ENCODE measurements at regions not wholly inside any gene's neighbourhood (a gene's known extent, or its start where the extent isn't known, plus 50 kb on each side); places are given as distances from the start of the nearest gene placed in this dataset.

- Histone ChIP-seq H3K4me2 (ENCODE audit: low read depth, low read length, poor library complexity, severe bottlenecking) (no peak overlapping the region), H3K9me3 (ENCODE audit: insufficient read depth, low read length) (no peaks in the 10 kb centered on the region), H3K36me3 (ENCODE audit: low read length) (no peaks in the 10 kb centered on the region), H2AFZ (ENCODE audit: low read depth, low read length, severe bottlenecking) (no peak overlapping the region), H3K9me2 (replicated peaks; ENCODE audit: insufficient read depth, low read length) (no peaks in the 10 kb centered on the region), H3K4me3 (ENCODE audit: insufficient read depth, low read length, poor library complexity, severe bottlenecking) (no peak overlapping the region), H3K27ac (ENCODE audit: low read depth, low read length) (no peak overlapping the region), H3K79me2 (ENCODE audit: insufficient read depth, low read length) (no peaks in the 10 kb centered on the region), H3K9ac (ENCODE audit: low read length) (no peak overlapping the region), H3F3A (ENCODE audit: insufficient read depth) (no peaks in the 10 kb centered on the region), H3K27me3 (ENCODE audit: low read length) (no peaks in the 10 kb centered on the region), H4K20me1 (ENCODE audit: low read depth, low read length) (no peaks in the 10 kb centered on the region)
- no peak for TF ChIP-seq EZH2phosphoT487 (conservative IDR thresholded peaks at IDR 0.05; ENCODE audit: low read length)
- TF ChIP-seq CTCF (IDR thresholded peaks at IDR 0.05; ENCODE audit: insufficient read depth, low read length, poor library complexity, severe bottlenecking): no peak
These were observed 630.8 kb downstream of the ANKRD7 start for GRCh38 chr7:118855290-118855689.

DNA sequence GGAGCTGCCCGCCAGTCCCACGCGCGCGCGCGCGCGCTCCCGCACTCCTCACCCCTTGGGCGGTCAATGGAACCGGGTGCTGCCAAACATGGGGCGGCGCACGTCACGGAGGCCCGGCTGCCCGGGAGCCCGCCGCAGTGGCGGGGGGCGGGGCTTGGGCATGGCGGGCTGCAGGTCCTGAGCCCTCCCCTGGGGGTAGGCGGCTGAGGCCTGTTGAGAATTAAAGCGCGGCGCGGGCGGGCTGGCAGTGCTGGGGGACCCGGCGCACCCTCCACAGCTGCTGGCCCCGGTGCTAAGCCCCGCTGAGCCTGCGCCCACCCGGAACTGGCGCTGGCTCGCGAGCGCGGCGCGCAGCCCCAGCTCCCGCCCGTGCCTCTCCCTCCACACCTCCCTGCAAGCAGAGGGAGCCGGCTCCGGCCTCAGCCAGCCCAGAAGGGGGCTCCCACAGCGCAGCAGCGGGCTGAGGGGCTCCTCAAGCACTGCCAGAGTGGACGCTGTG is 634.2 kb downstream of the ANKRD7 start:
- no peaks in the 10 kb centered on the region for H3K9me2 ChIP-seq (replicated peaks; ENCODE audit: insufficient read depth, low read length)
- no peaks in the 10 kb centered on the region for H3K27me3 ChIP-seq (ENCODE audit: low read length)
- no peaks in the 10 kb centered on the region for H3K9me3 ChIP-seq (ENCODE audit: insufficient read depth, low read length)
- no peak overlapping the region for H3K4me2 ChIP-seq (ENCODE audit: low read depth, low read length, poor library complexity, severe bottlenecking)
- H3K36me3 ChIP-seq (ENCODE audit: low read length): no peaks in the 10 kb centered on the region
- TF ChIP-seq EZH2phosphoT487 (conservative IDR thresholded peaks at IDR 0.05; ENCODE audit: low read length) (no peak), CTCF (IDR thresholded peaks at IDR 0.05; ENCODE audit: insufficient read depth, low read length, poor library complexity, severe bottlenecking) (no peak)
- H3K79me2 ChIP-seq (ENCODE audit: insufficient read depth, low read length): no peaks in the 10 kb centered on the region
- H3K9ac ChIP-seq (ENCODE audit: low read length): no peak overlapping the region
- no peak overlapping the region for H2AFZ ChIP-seq (ENCODE audit: low read depth, low read length, severe bottlenecking)
- no peak overlapping the region for H3K4me3 ChIP-seq (ENCODE audit: insufficient read depth, low read length, poor library complexity, severe bottlenecking)
- no peak overlapping the region for H3K27ac ChIP-seq (ENCODE audit: low read depth, low read length)
- no peaks in the 10 kb centered on the region for H4K20me1 ChIP-seq (ENCODE audit: low read depth, low read length)
- H3F3A ChIP-seq (ENCODE audit: insufficient read depth): no peaks in the 10 kb centered on the region

DNA sequence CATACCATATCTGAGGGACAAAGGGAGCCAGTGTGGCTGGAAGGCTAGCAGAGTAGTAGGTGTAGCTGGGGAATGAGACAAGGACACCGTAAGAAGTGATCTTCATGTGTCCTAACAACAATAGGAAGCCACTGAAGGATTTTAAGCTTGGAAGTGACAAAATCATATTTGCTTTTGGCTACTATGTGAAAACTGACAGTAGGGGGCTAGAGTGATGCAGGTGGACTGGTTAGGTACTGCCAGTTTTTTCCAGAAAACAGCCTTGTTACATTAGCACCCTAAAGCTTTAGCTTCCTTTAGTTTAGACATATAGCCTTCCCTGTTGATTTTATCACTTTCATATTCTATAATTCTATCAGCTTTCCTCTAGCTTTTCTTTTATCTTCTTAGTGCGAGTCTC is 637.1 kb downstream of the ANKRD7 start:
- Histone ChIP-seq H3K9me3 (ENCODE audit: insufficient read depth, low read length) (no peaks in the 10 kb centered on the region), H2AFZ (ENCODE audit: low read depth, low read length, severe bottlenecking) (no peak overlapping the region), H3K9me2 (replicated peaks; ENCODE audit: insufficient read depth, low read length) (no peaks in the 10 kb centered on the region), H3K27ac (ENCODE audit: low read depth, low read length) (no peak overlapping the region), H3F3A (ENCODE audit: insufficient read depth) (no peaks in the 10 kb centered on the region), H3K9ac (ENCODE audit: low read length) (no peak overlapping the region), H3K79me2 (ENCODE audit: insufficient read depth, low read length) (no peaks in the 10 kb centered on the region), H3K4me3 (ENCODE audit: insufficient read depth, low read length, poor library complexity, severe bottlenecking) (no peak overlapping the region), H3K36me3 (ENCODE audit: low read length) (no peaks in the 10 kb centered on the region), H3K4me2 (ENCODE audit: low read depth, low read length, poor library complexity, severe bottlenecking) (no peak overlapping the region), H3K27me3 (ENCODE audit: low read length) (no peaks in the 10 kb centered on the region), H4K20me1 (ENCODE audit: low read depth, low read length) (no peaks in the 10 kb centered on the region)
- no peak for TF ChIP-seq CTCF (IDR thresholded peaks at IDR 0.05; ENCODE audit: insufficient read depth, low read length, poor library complexity, severe bottlenecking)
- no peak for TF ChIP-seq EZH2phosphoT487 (conservative IDR thresholded peaks at IDR 0.05; ENCODE audit: low read length)
